ENCODE measurements at regions not wholly inside any gene's neighbourhood (a gene's known extent, or its start where the extent isn't known, plus 50 kb on each side); places are given as distances from the start of the nearest gene placed in this dataset.
"Not testable (repeated sequence)": the region's sequence is repeated elsewhere in the genome, so short reads cannot be mapped to it uniquely, and the experiment has no call there.

DNA sequence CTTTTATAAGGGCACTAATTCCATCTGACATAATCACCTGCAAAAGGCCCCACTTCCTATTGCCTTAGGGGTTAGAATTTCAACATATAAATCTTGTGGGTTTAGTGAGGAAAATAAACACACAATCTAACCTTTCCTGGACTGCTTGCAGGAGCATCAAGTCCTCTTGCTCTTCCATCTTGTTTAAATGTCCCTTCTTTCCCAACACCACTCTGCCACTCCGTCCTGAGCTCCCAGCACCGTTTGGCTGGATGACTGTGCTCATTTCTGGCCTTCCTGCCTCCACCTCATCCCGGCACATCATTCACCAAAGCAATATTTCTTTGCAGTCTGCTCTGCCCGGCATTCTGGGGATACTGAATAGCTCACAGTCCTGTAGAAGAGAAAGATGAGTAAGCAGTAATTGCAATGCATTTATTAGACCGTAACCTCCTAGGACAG is 247.8 kb downstream of the BCL2 start:
- DNase-seq (ENCODE audit: low read depth) = peak; percentile 77

DNA sequence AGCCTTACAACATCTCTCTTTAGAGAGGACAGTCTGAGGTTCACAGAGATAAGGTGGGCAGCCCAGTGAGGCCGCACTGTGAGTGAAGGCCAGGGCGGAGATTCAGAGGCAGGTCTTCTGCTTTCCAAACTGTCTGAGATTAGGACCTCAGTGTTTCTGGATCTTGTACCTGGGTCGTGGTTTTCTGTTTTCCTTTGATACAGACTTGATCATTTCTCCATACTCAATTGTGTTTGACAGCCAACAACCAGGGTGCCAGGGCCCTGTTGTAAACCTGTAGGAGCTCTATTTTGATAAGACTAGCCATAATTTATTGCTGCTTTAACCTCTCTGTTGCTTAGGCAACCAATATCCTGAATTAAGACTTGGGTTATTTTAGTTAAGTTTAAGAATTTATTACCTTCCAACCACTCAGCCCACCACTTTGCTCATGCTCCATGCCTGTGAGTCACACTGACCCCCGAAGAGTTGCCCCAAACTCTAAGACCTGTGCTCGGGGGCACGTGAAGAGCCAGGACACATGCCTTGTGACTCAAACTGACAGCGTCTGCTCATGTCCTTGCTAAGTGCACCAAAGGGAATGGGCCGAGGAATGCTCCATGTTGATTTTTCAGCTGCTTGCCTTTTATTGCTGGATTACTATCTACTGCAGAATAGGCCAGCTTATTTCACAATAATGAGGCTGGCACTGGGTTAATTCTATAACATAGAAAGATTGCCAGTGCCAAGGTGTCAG is 248.6 kb downstream of the BCL2 start:
- peak; percentile 60 for DNase-seq (ENCODE audit: low read depth)

GRCh38 chr18:63069496-63069895 is 250.1 kb downstream of the BCL2 start:
- DNase-seq (ENCODE audit: low read depth) = no peak

GRCh38 chr18:63067939-63068338 is 251.6 kb downstream of the BCL2 start:
- peak; percentile 57 for DNase-seq (ENCODE audit: low read depth)

DNA sequence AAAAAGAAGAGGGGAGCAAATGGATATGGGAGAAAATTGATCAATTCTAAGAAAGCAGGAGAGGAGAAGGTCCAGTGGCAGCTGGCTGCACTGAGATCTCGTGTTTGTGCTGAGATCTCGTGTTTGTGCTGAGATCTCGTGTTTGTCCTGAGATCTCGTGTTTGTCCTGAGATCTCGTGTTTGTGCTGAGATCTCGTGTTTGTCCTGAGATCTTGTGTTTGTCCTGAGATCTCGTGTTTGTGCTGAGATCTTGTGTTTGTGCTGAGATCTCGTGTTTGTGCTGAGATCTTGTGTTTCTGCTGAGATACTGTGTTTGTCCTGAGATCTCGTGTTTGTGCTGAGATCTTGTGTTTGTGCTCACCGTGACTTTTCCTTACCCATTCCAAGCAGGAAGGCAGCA is 254.4 kb downstream of the BCL2 start:
- peak; percentile 11 for DNase-seq (ENCODE audit: low read depth)

DNA sequence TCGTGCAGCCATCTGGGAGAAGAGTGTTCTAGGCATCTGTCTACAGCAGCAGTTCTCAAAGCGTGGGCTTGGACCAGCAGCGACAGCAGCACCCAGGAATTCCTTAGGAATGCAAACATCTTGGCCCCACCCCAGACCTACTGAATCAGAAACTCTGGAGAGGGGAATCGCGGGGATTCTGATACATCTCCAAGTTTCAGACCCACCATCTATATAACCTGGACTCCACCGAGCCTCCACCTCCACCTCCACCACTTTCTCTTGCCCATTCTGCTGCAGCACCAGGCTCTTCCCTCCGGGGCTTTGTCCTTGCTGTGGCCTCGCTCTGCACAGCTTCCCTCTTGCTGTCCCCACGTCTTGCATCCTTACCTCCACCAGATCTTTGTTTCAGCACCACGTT is 256.4 kb downstream of the BCL2 start:
- DNase-seq (ENCODE audit: low read depth) = peak; percentile 22

- peak; percentile 29 for DNase-seq (ENCODE audit: low read depth)
Observed at GRCh38 chr18:63062246-63062645, 257.3 kb downstream of the BCL2 start.

GRCh38 chr18:63061303-63061702 is 258.3 kb downstream of the BCL2 start:
- DNase-seq (ENCODE audit: low read depth) = no peak

DNA sequence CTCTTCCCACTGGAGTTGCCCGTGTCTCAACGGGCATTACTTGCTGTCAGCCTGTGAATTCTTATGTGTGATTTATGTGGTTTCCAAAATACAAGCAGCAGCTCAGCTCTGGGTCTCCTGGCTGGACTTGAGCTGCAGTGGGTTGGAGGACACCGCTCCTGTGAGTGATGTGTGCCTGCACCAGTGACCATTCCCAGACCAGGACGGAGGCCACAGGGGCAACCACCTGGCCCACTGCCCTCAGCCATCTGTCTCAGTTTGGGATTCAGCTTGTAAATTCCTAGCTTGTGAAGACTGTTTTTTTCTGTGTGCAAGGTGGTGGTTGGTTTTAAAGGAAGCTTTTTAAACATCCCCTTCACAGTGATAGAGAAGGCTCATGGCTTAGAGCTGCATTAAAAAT is 261.0 kb downstream of the BCL2 start:
- DNase-seq (ENCODE audit: low read depth) = no peak

GRCh38 chr18:63057707-63058106 is 261.9 kb downstream of the BCL2 start:
- no peak for DNase-seq (ENCODE audit: low read depth)

GRCh38 chr18:63054901-63055584 is 264.5 kb downstream of the BCL2 start:
- DNase-seq (ENCODE audit: low read depth) = no peak

DNA sequence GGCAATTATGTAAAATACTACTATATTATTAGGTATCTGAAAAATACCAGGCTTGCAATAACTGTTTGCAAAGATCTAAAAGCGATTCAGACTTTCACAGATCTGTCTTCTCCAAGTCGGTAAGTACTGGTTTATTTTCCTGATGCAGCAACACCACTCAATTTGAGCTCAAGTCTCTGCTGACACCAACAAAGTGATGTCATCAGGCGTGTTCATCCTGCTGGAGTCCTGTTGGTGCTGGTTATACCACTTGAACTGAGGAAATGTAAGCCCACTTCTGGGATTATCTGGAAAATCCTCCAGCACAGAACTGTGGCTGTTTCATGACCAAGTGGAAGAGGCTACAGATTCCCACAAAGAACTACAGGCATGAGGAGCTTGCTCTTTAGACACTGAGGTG is 267.6 kb downstream of the BCL2 start:
- no peak for DNase-seq (ENCODE audit: low read depth)

- not testable (repeated sequence) for DNase-seq (ENCODE audit: low read depth)
Observed at GRCh38 chr18:63050667-63051395, 268.7 kb downstream of the BCL2 start.

- peak; percentile 5 for DNase-seq (ENCODE audit: low read depth)
Observed at GRCh38 chr18:63046375-63046774, 273.2 kb downstream of the BCL2 start.

DNA sequence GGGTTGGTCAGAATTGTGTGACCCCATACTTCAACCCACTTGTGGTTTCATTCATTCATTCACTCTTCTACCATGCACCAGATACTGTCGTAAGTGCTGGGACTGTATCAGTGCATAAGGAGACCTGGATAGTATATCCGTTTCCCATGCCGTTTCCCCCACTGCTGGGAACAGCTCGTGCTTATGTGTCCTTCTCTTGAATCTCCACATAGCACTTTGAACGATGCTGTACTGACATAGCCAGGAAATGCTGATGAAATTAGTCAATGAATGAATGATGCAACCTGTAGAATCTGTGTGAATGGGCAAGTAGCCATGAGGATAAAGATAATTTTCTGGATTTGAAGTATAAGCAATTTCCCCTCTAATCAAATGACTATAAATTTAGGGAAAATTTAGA is 276.1 kb downstream of the BCL2 start:
- no peak for DNase-seq (ENCODE audit: low read depth)

- DNase-seq (ENCODE audit: low read depth) = no peak
Observed at GRCh38 chr18:63042351-63042750, 277.2 kb downstream of the BCL2 start.

DNA sequence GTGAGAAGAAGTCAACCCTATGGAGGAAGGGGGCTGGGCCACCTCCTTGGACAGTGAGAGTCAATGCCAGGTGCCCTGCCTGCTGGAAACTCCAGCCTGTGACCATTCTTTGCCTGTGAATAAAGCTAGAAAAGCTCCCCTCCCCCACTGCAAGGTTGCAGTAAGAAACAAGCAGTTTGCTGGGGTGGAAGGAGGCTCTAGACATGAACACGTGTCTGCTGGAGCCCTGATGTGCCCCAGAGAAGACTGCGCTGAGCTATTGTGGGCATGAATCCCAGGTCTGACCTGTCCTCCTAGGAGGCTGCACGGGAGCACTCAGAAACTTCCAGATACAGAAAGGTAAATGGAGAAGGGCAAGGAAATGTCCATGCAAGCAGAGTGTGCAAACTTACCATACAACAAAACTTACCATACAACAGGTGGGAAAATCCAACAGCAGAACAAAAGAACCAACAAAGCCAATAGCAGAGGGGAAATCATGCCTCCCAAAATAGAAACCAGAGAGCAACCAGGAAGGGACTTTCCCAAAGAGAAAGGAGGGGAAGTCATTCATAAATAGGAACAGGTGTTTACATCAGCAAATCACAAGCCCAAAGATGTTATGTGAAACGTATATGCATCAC is 278.7 kb downstream of the BCL2 start:
- DNase-seq (ENCODE audit: low read depth) = no peak

- no peak for DNase-seq (ENCODE audit: low read depth)
Observed at GRCh38 chr18:63037491-63037890, 282.1 kb downstream of the BCL2 start.

GRCh38 chr18:63031375-63031774 is 288.2 kb downstream of the BCL2 start:
- no peak for DNase-seq (ENCODE audit: low read depth)
